ENCODE measurements at regions not wholly inside any gene's neighbourhood (a gene's known extent, or its start where the extent isn't known, plus 50 kb on each side); places are given as distances from the start of the nearest gene placed in this dataset.

GRCh38 chr3:22555753-22556435, 647.2 kb upstream of the UBE2E2 start:
- TF ChIP-seq POLR2A (IDR thresholded peaks at IDR 0.05) (no peak), POLR2AphosphoS5 (IDR thresholded peaks at IDR 0.05) (no peak)
- TF ChIP-seq, protein P1, sequence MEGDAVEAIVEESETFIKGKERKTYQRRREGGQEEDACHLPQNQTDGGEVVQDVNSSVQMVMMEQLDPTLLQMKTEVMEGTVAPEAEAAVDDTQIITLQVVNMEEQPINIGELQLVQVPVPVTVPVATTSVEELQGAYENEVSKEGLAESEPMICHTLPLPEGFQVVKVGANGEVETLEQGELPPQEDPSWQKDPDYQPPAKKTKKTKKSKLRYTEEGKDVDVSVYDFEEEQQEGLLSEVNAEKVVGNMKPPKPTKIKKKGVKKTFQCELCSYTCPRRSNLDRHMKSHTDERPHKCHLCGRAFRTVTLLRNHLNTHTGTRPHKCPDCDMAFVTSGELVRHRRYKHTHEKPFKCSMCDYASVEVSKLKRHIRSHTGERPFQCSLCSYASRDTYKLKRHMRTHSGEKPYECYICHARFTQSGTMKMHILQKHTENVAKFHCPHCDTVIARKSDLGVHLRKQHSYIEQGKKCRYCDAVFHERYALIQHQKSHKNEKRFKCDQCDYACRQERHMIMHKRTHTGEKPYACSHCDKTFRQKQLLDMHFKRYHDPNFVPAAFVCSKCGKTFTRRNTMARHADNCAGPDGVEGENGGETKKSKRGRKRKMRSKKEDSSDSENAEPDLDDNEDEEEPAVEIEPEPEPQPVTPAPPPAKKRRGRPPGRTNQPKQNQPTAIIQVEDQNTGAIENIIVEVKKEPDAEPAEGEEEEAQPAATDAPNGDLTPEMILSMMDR (IDR thresholded peaks at IDR 0.05): no peak
